Thyroid gland (tissue), 4 donors: ENCODE measurements at regions not wholly inside any gene's neighbourhood (a gene's known extent, or its start where the extent isn't known, plus 50 kb on each side); places are given as distances from the start of the nearest gene placed in this dataset.
A peak's percentile ranks its signal among the peaks of the same experiment; 100 is the strongest.

Source experiments
- DNase-seq, 2 donors: peaks; one replicate each; pipeline ENCODE4 v3.0.0-alpha.2; 2019
- H3K27ac ChIP-seq, 3 donors: fragments of 200-600 bp; sonication (generic); 1 replicate in 2 of 3; 2 replicates in 1 of 3; pipeline ENCODE4 v1.5.1; 2016 to 2019; ENCODE audit warnings: mild to moderate bottlenecking in 1 of 3, moderate library complexity in 1 of 3
- H3K27me3 ChIP-seq: fragments of 200-600 bp; sonication (generic); one replicate; pipeline ENCODE4 v1.5.1; 2019
- H3K36me3 ChIP-seq, 2 donors: fragments of 200-600 bp; sonication (generic); one replicate each; pipeline ENCODE4 v1.5.1; 2016 to 2019
- H3K4me1 ChIP-seq, 2 donors: fragments of 200-600 bp; sonication (generic); one replicate each; pipeline ENCODE4 v1.5.1; 2017 to 2019
- H3K4me3 ChIP-seq, 3 donors: fragments of 200-600 bp; sonication (generic); replicated peaks in 1 of 3; 1 replicate in 2 of 3; 2 replicates in 1 of 3; pipeline ENCODE4 v1.5.1; 2016; ENCODE audit warnings: mild to moderate bottlenecking in 1 of 3
- H3K9me3 ChIP-seq: fragments of 200-600 bp; sonication (generic); one replicate; pipeline ENCODE4 v1.5.1; 2017
- CTCF ChIP-seq, 6 experiments: fragments of 200-600 bp in 3 of 6; fragments of 450-650 bp in 3 of 6; sonication (generic) in 3 of 6; IDR thresholded peaks; one replicate each; pipeline ENCODE4 v1.5.1; 2016 to 2019; ENCODE audit warnings: antibody characterized with exemption in 6 of 6, mild to moderate bottlenecking in 2 of 6, inconsistent platforms in 1 of 6, moderate library complexity in 1 of 6
- POLR2A ChIP-seq, 2 donors: fragments of 450-650 bp; IDR thresholded peaks; one replicate each; pipeline ENCODE4 v1.6.1; 2017; ENCODE audit warnings: antibody characterized with exemption in 2 of 2, mild to moderate bottlenecking in 2 of 2, moderate library complexity in 1 of 2
- WGBS, 2 donors: methylation state at CpG; one replicate each; pipeline ENCODE4 v1.1.5; 2017; 5-methylcytosine and 5-hydroxymethylcytosine counted together
- intact Hi-C: fragments of 100-400 bp; cut with DNase I; formaldehyde crosslinking; loops from one replicate; pipeline ENCODE4 v1.15.1; 2023

DNA sequence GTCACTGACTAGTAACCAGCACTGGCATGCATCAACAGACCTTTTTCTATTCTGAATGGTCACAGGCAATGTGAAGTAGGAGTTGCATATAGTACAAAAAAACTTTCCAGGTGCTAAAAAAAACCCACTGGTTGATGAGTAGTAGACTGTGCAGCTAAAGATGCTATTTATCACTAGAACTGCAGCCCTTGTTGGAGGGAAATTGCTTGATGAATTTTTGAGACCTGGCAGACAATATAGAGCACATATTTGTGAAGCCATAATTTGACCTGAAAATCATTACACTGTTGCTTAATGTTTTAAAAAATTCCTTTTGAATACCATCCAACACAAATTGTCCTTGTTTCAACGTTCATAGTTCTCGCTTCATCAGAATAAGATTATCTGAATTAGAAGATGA, 441.0 kb downstream of the KLF12 start:
- TF ChIP-seq POLR2A (IDR thresholded peaks at IDR 0.05) (no peak), CTCF (IDR thresholded peaks at IDR 0.05) (no peak)
- Histone ChIP-seq H3K4me3 (no peak overlapping the region), H3K9me3 (no peaks in the 10 kb centered on the region), H3K27me3 (no peaks in the 10 kb centered on the region), H3K4me1 (peaks cover 26 to 27% of the 10 kb centered on the region in 2 donors), H3K27ac (peak overlapping the region in 2 of 3 donors; percentile 10 to 42), H3K36me3 (no peaks in the 10 kb centered on the region)
- 81 to 91% methylated on average over 2 of the region's 2 CpGs for WGBS, 2 donors
- no peak for DNase-seq
- intact Hi-C loops: no loop called here

DNA sequence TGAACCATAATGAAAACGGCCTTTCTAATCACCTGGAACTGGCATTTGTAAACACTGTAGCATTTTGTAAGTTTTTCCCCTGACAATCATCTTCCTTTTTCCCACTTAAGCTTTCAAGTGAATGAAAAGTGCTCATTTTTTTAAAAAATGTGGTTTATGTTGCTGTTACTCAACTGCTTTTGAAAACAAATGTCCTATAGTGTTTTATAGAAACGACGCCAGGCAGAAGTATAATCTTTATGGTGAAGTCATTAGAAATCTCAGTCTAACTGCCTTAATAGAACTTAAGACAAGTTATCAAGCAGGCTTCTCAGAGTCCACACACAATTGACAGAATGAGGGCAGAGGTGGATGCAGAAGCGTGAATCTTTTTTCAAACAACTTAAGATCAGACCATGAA, 442.3 kb downstream of the KLF12 start:
- no peak for DNase-seq
- H3K9me3 ChIP-seq: no peaks in the 10 kb centered on the region
- no peak for TF ChIP-seq POLR2A (IDR thresholded peaks at IDR 0.05)
- no peak for TF ChIP-seq CTCF (IDR thresholded peaks at IDR 0.05)
- peaks cover 26 to 27% of the 10 kb centered on the region in 2 donors for H3K4me1 ChIP-seq
- H3K27me3 ChIP-seq: no peaks in the 10 kb centered on the region
- WGBS, 2 donors: 53% methylated on average over 4 of the region's 4 CpGs
- intact Hi-C loops: no loop called here
- H3K27ac ChIP-seq: peak overlapping the region in 2 of 3 donors; percentile 24 to 42
- H3K36me3 ChIP-seq: no peaks in the 10 kb centered on the region
- H3K4me3 ChIP-seq: no peak overlapping the region

DNA sequence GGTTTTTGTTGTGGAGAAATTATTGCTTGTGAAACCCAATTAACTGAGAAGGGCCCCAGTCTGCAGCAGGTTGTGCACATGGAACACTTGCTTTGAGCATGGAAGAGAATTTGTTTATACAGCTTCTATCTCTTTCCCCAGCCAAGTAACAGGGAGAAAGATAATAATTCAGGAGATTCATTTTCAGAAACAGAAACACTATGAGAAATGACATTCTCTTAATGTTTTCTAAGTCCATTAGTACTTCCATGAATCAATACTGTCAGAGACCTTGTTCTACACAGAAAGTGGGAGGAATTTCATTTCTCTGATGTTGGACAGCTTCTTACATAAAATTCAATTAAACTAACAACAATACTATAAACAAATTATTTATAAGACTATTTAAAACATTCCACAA, 446.3 kb downstream of the KLF12 start:
- no peak for DNase-seq
- peaks cover 13 to 27% of the 10 kb centered on the region in 2 donors for H3K4me1 ChIP-seq
- H3K27ac ChIP-seq: peak overlapping the region in 1 of 3 donors; percentile 80
- intact Hi-C loops: no loop called here
- no peaks in the 10 kb centered on the region for H3K9me3 ChIP-seq
- TF ChIP-seq CTCF (IDR thresholded peaks at IDR 0.05): no peak
- no peaks in the 10 kb centered on the region for H3K36me3 ChIP-seq
- H3K4me3 ChIP-seq: no peak overlapping the region
- no peaks in the 10 kb centered on the region for H3K27me3 ChIP-seq

DNA sequence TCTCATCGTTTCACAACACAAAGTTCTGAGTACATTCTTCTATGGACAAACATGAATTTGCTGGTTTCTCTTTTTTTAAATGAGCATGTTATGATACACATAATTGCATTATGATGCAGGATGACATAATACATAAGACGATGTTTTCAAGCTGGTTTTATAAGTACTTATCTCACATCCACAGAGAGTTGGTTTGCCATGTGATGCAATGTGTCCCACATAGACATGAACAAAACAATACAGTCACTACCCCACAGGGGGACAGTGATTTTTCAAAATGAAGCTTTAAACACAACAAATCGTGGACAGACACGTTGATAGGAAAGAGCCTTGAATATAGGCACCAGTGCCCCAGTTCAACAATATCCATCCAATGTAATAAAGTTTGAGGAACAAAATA, 447.1 kb downstream of the KLF12 start:
- H3K4me3 ChIP-seq: no peak overlapping the region
- H3K4me1 ChIP-seq: peaks cover 12 to 27% of the 10 kb centered on the region in 2 donors
- H3K36me3 ChIP-seq: no peaks in the 10 kb centered on the region
- no peaks in the 10 kb centered on the region for H3K27me3 ChIP-seq
- no peaks in the 10 kb centered on the region for H3K9me3 ChIP-seq
- no peak for TF ChIP-seq CTCF (IDR thresholded peaks at IDR 0.05)
- no peak for TF ChIP-seq POLR2A (IDR thresholded peaks at IDR 0.05)
- H3K27ac ChIP-seq: no peak overlapping the region
- intact Hi-C loops: no loop called here
- 96% methylated on average over 4 of the region's 4 CpGs for WGBS, 2 donors
- no peak for DNase-seq

GRCh38 chr13:73684750-73685149, 449.5 kb downstream of the KLF12 start:
- no peak for DNase-seq
- TF ChIP-seq CTCF (IDR thresholded peaks at IDR 0.05) (no peak), POLR2A (IDR thresholded peaks at IDR 0.05) (no peak)

More at GRCh38 chr13:73684750-73685149, 449.5 kb downstream of the KLF12 start:
- intact Hi-C loops: no loop called here
- no peak overlapping the region for H3K4me3 ChIP-seq
- H3K27me3 ChIP-seq: no peaks in the 10 kb centered on the region
- H3K4me1 ChIP-seq: peaks cover 6 to 8% of the 10 kb centered on the region in 2 donors
- no peaks in the 10 kb centered on the region for H3K9me3 ChIP-seq
- H3K27ac ChIP-seq: no peak overlapping the region
- H3K36me3 ChIP-seq: no peaks in the 10 kb centered on the region
- 96 to 97% methylated on average over 11 of the region's 11 CpGs for WGBS, 2 donors
